Head of caudate nucleus (tissue), 42 donors: ENCODE measurements at regions not wholly inside any gene's neighbourhood (a gene's known extent, or its start where the extent isn't known, plus 50 kb on each side); places are given as distances from the start of the nearest gene placed in this dataset.
"Not testable (repeated sequence)": the region's sequence is repeated elsewhere in the genome, so short reads cannot be mapped to it uniquely, and the experiment has no call there.

Experiments used
- DNase-seq, 42 donors: peaks; one replicate each; pipeline versions ENCODE4 v3.0.0 to v3.0.0-alpha.2; 2020 to 2021; ENCODE audit warnings: mixed read lengths in 7 of 42
- intact Hi-C: fragments of 100-400 bp; cut with DNase I; formaldehyde crosslinking; loops from one replicate; pipeline ENCODE4 v1.15.0; 2022

DNA sequence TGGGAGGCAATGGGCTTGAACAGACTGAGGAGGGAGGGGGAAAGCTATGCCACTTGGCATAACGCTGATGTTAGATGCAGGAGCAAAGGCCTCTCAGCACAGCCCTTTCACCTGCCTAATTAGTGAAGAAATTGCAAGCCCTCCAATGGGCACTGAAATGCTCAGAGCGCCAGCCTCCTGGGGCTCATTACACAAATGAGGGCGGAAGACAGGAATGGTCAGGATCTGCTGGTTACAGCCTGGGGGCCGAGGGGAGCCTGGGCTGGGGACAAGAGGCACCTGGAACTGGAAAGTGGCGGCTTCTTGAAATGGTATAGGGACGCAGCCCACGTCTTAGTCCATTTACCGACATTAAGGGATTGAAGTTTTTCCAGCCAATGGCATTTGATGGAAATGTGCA is 50.2 kb upstream of the PLET1 start:
- no peak for DNase-seq
- intact Hi-C loops, result no loop called here

DNA sequence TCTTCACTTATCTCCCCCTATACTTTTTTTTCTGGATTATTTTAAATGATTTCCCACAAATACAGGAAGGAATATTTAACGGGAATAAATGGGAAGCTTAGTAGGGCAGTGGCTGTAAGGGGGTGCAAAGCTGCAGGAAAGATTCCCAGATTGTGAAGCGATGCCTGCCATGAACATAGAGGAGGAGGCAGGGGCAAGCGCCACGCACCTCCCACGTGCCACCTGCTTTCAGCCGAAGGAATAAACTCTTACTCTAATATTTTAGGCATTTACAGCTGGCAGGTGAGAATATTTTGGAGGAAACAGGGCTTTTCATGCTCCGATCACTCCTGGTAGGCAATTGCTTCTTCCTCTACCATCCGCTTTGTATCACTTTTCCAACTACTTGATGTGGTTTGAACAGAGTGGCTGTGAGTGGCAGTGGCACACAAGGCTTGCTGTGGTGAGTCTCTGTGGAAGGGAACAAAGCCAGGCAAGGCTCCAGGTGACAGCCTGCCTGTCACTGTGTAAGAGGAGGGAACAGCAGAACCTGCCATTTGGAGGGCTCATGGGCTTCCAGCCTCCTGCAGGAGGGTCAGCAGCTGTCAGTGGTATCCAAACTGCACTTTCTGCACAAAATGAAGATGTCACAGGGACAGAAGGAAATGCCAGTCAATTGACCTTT is 54.5 kb upstream of the PLET1 start:
- peak in 9 of 42 donors; percentile 18 to 55 (median 35) for DNase-seq
- intact Hi-C loops, result no loop called here

DNA sequence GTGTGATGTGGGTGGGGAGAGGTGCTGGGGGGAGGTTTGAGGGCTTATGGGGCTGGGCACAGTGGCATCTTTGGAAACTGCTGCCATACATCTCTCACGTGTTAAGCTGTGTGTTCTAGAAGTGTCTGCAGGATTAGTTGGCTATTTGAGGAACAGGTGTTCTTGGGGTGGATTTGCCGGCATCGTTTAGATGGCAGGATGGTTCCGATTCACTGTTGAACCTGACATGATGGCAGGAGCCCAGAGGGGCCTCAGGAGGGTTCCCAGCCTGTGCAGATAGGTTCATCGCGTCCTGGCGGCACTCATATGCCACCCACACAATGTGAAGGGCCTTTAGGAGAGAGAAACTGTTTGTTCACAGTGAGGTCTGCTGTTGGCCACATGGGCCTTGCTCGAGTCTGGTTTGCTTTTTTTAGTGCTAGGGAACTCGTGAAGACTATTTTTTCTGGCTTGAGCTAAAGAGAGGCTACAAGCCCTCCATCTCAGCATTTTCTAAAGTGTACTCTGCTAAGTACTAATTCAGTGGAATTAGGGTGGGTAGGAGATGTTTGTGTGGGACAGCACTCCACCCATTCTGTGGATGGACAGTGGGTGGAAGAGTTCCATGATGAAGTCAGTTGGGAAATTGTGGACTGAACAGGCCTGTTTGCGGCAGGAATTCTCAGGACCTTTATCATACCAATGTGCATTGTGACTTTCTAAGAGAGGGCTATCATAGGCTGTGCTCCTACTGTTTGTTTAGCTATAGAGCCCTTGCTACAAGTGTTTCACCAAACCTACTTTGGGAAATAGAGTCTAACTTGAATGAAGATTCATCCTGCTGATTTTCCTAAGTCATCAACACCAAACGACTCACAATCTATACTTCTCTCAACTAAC is 55.4 kb upstream of the PLET1 start:
- intact Hi-C loops, result no loop called here
- no peak for DNase-seq

DNA sequence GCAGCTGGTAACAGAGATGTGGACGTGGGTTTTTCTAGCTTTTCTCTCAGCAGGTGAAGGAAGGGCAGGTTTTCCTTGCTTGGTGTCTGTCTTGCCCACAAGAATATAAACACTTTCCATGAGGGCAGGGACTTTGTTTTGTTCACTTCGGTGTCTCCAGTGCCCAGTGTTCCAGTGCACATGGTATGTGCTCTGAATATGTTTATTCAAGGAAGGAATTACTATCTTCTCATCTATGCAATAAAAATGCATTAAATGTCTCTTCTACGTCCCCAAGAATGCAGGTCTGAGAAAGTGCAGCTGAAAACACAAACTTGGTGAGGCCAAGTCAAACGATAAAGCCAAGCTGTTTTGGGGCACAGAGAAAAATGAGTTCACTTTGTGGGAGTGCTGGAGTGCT is 56.3 kb upstream of the PLET1 start:
- intact Hi-C loops, result no loop called here
- no peak for DNase-seq

DNA sequence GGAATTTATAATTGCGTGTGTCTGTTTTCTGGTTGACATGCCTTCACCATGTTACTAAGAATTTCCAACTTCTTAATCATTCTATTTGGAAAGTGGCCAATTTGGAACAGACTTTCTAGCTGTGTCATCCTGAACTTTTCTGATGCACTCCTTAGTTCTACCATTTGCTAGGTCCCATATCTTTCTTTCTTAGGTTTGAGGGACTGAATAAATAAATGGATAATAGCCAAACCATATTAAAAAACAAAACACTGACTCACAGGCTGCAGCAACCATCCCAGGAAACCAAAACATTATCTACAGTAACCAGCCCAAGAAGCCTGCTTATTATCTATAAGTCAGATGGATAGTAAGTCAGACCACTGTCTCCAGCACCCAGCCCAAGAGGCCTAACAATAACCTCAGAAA is 57.5 kb upstream of the PLET1 start:
- intact Hi-C loops, result no loop called here
- no peak for DNase-seq

DNA sequence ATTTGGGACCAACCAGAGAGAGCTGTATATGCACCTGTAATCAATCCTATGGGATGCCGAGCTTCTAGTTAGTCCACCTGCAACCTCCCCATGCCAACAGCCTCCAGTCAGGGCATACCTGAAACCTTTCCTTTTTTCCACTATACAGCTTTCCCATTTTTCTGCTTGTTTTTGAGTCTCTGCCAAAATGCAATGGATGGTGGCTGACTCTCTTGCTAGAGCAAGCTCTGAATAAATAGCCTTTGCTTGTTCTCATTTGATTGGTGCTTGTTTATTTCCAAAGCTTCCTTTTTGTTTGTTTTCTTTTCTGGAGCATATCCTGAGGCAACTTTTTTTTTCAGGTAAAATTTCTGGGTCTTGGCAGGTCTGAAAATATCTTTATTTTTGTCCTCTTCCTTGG is 58.0 kb upstream of the PLET1 start:
- no peak for DNase-seq
- intact Hi-C loops, result no loop called here

DNA sequence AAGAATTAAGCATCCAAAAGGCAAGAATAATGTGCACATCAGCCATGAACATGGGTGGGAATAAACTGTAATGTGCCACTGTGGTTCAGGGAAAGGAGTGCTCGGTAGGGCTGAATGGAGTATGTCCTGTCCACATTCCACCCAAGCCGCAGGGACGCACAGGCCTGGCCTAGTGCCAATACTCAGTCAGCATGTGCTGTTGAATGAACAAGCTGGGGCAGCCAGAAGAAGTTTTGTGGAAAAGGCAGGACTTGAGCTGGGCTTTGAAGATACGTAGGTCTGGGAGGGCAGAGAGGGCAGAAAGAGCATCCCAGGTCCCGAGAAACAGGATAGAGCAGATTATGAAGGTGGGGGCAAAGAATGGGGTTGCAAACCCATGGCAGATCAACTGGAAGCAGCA is 60.0 kb upstream of the PLET1 start:
- DNase-seq, result peak in 21 of 42 donors; percentile 7 to 71 (median 39)
- intact Hi-C loops, result no loop called here

DNA sequence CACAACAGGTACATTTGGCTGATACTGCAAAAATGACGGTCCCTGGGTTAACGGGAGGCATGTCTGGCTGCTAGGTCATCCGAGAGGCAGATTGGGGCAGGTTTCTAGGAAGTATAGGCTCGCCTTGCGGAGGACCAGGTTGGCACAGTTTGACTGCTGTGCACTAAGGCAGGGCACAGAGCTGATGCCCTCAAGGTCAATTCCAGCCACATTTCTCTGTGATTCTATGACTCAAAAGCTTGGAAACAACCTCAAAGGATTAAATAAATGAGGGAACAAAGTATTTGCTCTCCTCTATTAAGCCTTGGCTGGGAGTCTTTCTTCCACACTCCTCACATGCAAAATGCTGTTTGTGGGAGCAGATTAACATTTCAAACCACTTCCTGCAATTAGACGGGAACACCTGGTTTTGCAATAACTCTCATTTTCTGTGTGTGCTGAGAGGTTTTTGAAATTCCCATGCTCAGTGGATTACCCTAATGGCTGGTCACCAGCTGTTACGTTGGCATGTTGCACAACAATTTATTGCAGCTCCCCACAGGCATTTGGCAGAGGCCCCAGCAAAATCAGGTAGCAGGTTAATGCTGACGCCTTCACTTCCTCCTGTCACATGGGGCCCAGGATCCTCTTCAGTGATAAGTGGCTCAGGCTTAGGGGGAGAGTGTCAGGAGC is 61.0 kb upstream of the PLET1 start:
- DNase-seq, result peak in 4 of 42 donors; percentile 5 to 55 (median 20)

DNA sequence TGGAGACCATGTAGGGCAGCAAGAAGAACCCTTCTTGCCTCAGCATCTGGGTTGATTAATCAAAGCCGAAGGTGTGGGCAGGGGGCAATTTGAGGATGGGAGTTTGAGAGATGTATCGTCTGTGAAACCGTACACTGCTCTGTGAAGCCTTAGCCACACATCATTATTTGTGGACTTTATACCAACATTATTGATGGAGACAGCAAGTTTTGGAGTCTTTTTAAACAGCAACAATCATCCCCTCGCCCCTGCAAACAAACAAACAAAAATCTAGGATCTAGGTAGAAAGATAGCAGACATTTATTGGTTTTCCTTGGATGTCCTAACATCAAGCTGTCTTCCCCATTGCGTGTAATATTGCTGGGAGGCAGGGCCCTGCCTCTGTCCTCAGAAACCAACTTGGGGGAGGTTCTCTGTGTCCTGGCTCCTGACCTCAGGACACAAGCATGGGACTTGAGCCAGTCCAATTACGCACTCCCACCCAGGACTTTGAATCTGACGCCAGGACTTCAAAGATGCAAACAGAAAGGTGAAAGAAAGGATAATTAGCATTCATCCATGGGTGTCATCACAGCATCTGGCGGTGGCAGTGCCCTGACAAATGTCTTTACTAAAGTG is 61.6 kb upstream of the PLET1 start:
- intact Hi-C loops, result no loop called here
- DNase-seq, result no peak

More for the DNA sequence above, 61.0 kb upstream of the PLET1 start:
- intact Hi-C loops, result no loop called here

DNA sequence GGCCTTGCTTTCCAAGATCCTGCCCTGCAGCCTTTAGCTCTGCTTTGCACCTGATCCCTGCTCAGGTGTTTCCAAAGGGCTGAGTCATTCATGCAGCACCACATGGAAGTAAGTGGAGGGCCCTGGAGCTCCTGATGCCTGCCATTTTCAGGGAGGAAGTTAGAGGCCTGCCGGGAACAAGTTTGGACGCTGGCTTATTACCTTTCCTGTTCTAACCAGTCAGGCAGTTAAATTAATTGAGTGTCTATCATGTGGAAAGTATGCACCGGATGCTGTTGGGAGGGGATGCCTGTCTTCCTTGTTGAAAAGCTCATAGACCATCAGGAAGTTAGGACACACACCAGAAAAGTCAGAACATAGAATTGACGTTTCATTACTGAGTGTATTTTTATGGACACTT is 73.7 kb upstream of the PLET1 start:
- no peak for DNase-seq
- intact Hi-C loops, result no loop called here

DNA sequence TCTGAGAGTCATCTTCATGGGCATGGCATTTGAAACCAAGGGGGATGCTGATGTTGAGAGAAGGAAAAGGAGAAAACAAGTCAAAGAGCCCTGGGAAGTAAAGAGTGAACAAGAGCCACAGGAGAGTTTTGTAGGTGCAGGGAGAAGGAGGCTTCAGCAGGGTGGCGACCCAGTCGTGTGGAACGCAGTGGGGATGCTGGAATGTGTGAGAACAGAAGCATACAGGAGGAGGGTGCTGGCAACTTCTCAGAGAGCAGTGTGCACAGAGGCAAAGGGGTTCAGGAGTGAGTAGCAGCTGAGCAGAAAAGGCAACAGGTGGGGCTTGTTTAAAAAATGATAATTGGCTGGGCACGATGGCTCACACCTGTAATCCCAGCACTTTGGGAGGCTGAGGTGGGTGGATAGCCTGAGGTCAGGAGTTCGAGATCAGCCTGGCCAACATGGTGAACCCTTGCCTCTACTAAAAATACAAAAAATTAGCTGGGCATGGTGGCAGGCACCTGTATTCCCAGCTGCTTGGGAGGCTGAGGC is 75.8 kb upstream of the PLET1 start:
- DNase-seq, result peak in 1 of 42 donors; percentile 2
- intact Hi-C loops, result no loop called here

DNA sequence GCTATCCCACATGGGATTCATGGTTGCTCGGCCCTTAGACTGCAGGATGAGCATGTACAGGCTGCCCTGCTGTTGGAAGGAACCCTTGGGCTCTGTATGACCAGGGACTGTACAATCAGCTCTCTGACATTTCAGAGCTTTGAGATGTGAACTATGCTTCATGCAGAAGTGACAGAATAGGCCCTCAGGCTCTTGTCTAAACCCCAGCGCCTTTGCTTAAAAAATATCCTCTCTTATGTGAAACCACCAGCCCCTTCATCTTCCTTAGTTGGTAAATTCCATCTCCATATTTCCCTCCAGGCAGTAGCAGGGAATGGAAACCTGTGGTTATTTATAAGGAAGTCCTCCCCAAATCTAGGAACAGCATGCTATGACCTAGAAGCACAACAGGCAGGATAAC is 78.9 kb upstream of the PLET1 start:
- peak in 1 of 42 donors; percentile 4 for DNase-seq

DNA sequence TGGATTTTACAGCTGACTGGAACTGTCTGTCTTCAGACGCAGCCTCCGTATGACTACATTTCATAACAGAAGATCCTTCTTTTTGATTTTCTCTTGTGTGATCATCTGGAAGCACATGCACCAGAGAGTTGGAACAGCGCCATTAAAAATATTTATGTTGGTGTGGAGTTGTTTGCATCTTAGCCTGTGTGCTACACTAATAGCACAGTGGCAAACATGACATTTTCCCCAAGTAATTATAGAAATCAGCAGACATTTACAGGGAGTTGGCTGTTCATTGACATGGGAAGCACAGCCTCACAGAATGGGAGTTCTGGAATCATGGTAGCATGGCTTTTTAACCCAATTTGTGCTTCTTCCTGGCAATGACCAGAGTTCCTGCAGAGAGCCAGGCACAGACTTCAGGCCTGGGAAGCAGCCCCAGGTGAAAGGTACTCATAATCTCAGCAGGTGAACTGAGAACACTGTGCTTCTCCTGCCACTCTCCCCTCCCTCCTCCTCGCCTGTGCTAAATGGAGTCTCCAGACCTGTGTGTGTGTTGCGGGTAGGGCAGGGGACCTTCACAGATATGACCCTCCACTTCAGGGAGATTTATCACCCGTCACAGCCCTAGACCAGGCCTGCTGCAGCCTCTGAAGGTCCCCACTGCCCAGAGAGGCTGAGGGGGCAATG is 82.8 kb upstream of the PLET1 start:
- no peak for DNase-seq
- intact Hi-C loops, result no loop called here

More for the DNA sequence above, 78.9 kb upstream of the PLET1 start:
- intact Hi-C loops, result no loop called here

DNA sequence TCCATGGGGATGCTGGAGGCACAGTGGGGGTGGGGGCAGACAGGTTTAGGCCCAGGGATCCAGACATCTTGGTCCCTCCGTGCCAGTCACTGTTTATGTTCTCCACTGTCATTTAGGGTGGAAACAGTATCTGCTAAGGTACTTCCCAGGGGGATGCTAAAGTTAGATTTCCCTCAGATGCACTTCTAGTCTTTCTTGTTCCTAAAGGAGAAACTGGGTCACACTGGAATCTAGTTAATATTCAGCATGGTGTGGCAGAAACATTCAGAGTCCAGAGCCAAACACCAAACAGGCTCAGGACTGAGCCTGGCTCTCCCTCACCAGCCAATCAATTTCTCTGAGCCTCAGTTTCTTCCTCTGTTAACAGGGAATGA is 83.4 kb upstream of the PLET1 start:
- intact Hi-C loops, result no loop called here
- DNase-seq, result no peak

DNA sequence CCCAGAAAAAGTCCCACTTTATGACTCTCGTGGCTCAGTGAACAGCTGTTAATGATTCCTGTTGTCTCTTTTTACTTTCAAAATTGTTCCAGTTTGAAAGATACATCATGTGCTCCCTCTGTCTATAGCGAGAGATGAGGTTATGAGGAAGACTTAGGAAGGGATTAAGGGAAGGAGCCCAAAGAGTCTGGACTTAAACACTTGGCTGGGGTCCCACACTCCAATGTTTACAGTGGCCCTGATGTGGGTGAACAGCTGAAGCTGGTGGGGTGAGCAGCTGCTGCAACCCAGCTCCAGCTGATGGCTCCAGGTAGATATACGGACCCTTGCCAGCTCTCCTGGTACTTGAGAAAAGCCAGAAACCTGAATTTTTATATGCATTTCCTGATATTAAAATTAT is 84.5 kb upstream of the PLET1 start:
- no peak for DNase-seq
- intact Hi-C loops, result no loop called here

DNA sequence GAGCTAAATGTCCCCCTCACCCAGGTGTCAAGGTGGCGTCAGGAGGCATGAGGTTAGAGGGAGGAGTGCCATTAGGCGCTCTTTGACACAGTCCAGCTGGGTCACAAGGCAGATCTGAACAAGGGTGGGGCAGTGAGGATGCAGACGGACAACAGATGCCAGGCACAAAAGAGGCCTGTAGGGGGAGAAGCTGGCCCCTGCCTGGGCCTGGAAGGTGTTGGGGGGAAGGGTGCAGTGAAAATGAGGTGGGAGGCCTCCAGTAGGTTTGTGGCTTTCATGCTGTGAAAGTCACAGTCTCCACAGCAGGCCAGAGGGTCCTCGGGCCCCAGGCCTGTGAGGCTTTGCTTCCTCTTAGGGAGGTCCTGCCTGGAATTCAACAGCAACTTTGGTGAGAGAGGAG is 85.0 kb upstream of the PLET1 start:
- intact Hi-C loops, result no loop called here
- no peak for DNase-seq

DNA sequence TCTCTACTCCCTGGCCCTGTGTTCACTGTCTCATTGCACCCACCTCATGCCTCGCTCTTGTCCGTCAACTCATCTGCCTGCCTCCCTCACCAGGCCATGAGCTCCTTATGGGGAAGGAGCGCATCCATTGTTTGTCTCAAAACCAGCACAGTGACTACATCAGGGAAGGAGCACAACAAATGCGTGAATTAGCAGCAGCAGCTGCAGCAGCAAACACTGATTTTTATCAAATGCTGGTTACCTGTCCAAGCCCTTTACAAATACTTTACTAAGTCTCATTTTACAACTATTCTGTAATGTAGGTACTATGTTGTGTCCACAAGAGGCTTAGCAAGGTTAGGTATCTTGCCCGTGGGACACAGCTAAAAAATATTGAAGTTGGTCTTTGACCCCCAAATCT is 85.9 kb upstream of the PLET1 start:
- no peak for DNase-seq
- intact Hi-C loops, result no loop called here

DNA sequence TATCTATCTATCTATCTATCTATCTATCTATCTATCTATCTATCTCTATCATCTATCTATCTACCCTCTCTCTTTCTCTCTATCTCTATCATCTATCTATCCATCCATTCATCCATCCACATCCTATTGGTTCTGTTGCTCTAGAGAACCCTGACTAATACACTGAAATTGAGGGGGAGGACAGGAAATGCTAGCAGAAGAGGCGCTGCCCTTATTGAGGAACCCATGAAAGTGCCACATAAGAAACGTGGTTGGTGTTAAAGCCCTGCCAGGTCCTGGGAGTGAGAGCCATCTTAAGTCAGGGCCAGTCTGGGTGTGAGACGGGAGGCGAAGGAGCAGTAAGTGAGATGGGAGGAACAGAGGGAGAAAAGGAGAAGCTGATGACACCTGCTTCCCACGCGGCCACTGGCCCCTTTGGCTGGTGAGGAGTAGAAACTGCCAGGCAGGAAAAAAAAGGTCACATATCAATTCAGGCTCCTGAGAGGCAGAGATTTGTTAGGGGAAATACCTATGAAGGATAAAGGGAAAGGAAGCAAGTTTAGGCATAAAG is 87.9 kb upstream of the PLET1 start:
- no peak for DNase-seq
- intact Hi-C loops, result no loop called here

DNA sequence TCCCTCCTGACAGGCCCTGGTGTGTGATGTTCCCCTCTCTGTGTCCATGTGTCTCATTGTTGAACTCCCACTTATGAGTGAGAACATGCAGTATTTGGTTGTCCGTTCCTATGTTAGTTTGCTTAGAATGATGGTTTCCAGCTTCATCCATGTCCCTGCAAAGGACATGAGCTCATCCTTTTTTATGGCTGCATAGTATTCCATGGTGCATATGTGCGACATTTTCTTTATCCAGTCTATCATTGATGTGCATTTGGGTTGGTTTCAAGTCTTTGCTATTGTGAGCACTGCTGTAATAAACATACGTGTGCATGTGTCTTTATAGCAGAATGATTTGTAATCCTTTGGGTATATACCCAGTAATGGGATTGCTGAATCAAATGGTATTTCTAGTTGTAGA is 90.8 kb upstream of the PLET1 start:
- intact Hi-C loops, DNase-seq: not testable (repeated sequence)
